AG04450 (cell line): ENCODE measurements at regions not wholly inside any gene's neighbourhood (a gene's known extent, or its start where the extent isn't known, plus 50 kb on each side); places are given as distances from the start of the nearest gene placed in this dataset.

Experiments
- CTCF ChIA-PET: fragments of 300-600, 350-600 bp; formaldehyde crosslinking; extraction: SDS; loops from one replicate; lab custom pipeline; 2022; ENCODE audit warnings: antibody characterized with exemption, inconsistent platforms; lab: Charles Lee
- POLR2A ChIA-PET: fragments of 350-600 bp; formaldehyde crosslinking; extraction: SDS; loops from one replicate; lab custom pipeline; 2021; ENCODE audit warnings: antibody characterized with exemption, inconsistent platforms; lab: Yijun Ruan, JAX
- DNase-seq: peaks from one replicate; pipeline ENCODE4 v3.0.0-alpha.2; 2011; ENCODE audit warnings: low read depth, low spot score
- H3K27ac ChIP-seq: one replicate; pipeline ENCODE4 v1.5.1; 2012; ENCODE audit warnings: low read depth, low read length, control low read depth
- H3K27me3 ChIP-seq: one replicate; pipeline ENCODE4 v1.6.0; 2012; ENCODE audit warnings: low read length; ENCODE audit not compliant: control insufficient read depth, insufficient read depth
- H3K4me3 ChIP-seq: 2 replicates; pipeline ENCODE4 v1.5.1; 2011; ENCODE audit warnings: mild to moderate bottlenecking, low read depth, low read length, control low read depth
- H3K9me3 ChIP-seq: 2 replicates; pipeline ENCODE4 v1.5.1; 2012; ENCODE audit warnings: low read length; ENCODE audit not compliant: control insufficient read depth, insufficient read depth
- TF ChIP-seq, protein P1 (sequence below): IDR thresholded peaks from 2 replicates; pipeline ENCODE4 v1.5.1; 2011; ENCODE audit warnings: low read depth, low read length, control low read depth, inconsistent platforms

DNA sequence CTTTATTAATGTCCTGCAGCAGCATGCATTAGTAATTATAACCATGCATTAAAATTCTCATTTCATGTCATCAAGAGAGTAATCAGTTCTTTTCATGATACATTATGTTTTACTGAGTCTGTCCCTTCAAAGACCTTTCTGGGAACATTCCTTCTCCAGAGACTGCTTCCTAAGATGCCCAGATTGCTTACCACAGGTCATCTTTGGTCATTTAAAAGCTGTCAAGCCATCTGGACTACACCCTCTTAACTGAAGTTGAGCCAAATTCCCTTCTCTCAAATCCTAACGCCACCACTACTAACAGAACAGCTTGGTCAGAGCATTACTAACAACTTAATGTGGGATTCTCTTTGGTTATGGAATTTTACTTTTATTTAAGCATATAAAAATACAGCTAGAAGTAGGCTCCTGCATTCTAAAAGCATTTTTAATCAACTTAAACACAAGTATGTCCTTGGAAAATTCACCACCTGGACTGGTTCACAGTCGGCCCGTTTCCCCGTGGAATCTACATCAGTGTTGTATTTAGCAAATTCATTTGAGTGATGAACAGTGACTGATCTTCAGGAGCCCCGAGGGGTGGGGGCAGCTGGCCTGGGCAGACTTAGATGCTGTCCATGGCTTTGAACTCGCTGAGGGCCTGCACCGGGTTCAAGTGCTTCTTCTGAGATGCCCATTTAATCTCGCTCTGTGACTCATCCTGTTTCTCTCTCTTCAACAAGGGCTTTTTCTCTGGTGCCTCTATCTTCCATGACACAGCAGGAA, 92.8 kb upstream of the CCDC112 start:
- no peak for DNase-seq
- TF ChIP-seq, protein P1, sequence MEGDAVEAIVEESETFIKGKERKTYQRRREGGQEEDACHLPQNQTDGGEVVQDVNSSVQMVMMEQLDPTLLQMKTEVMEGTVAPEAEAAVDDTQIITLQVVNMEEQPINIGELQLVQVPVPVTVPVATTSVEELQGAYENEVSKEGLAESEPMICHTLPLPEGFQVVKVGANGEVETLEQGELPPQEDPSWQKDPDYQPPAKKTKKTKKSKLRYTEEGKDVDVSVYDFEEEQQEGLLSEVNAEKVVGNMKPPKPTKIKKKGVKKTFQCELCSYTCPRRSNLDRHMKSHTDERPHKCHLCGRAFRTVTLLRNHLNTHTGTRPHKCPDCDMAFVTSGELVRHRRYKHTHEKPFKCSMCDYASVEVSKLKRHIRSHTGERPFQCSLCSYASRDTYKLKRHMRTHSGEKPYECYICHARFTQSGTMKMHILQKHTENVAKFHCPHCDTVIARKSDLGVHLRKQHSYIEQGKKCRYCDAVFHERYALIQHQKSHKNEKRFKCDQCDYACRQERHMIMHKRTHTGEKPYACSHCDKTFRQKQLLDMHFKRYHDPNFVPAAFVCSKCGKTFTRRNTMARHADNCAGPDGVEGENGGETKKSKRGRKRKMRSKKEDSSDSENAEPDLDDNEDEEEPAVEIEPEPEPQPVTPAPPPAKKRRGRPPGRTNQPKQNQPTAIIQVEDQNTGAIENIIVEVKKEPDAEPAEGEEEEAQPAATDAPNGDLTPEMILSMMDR, result no peak
- CTCF ChIA-PET, result no interaction called here
- POLR2A ChIA-PET, result no interaction called here
- Histone ChIP-seq H3K27ac (no peak overlapping the region), H3K4me3 (no peak overlapping the region), H3K9me3 (peaks cover 8% of the 10 kb centered on the region), H3K27me3 (no peaks in the 10 kb centered on the region)

DNA sequence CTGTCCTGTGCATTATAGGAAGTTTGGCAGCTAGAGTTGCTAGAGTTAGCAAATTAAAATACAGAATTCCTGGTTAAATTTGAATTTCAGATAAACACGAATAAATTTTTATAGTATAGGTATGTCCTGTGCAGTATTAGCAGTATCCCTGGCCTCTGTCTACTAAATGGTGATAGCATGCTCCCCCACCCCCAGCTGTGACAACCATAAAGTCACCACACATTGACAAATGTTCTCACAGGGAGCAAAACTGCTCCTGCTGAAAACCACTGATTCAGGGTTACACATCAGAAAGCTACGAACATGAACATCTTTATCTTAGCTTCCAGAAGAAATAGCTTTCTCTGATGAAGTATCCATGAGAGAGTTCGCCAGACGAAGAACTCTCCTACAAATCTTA, 91.8 kb upstream of the CCDC112 start:
- Histone ChIP-seq H3K27ac (no peak overlapping the region), H3K4me3 (no peak overlapping the region), H3K9me3 (no peaks in the 10 kb centered on the region; the same call in 1 of the 2 replicates), H3K27me3 (no peaks in the 10 kb centered on the region)
- TF ChIP-seq, protein P1, result no peak
- CTCF ChIA-PET, result no interaction called here
- DNase-seq, result no peak
- POLR2A ChIA-PET, result no interaction called here

DNA sequence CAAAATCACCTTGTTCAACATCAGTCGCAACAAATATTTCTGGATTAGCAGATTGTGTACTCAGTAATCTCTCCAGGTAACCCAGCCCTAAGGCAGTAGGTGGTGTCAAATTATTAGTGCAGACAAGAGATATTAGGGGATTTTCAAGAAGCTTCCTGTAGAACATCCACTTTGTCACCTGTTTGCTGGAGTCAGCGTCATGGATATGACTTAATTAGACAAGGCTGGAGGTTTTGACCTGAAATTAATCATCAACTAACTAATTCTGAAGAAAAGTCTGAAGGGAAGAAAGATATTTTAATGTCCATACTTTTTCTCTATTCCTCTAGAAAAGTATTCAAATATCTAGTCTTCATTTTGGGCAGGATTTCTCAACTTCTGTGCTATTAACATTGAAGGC, 91.4 kb upstream of the CCDC112 start:
- POLR2A ChIA-PET, result no interaction called here

DNA sequence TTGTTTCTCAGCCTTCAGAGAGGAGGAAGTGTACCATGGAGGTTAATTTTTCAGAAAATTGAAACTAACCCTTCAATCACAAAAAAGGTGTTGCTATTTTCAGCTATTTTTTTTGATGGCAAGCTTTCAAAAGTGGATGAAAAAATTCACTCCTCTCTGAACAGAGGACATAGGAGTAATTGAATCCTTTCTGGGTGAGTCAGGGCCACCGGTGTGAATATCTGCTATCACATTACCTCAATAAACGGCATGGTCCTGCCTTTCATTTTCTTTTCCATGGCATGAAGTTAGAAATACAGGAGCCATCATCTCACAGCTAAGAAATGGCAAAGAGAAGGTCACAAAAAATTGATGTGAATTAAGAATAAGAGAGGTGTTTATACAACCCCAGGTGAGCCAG, 90.2 kb upstream of the CCDC112 start:
- ChIA-PET POLR2A (no interaction called here), CTCF (interaction anchor here (1.0 kb wide), 1 partner anchor 9 kb away, joined by 3 read pairs; no protein-coding TSS in a partner anchor)
- TF ChIP-seq, protein P1, result no peak
- Histone ChIP-seq H3K9me3 (no peaks in the 10 kb centered on the region; the same call in 1 of the 2 replicates), H3K4me3 (no peak overlapping the region), H3K27me3 (no peaks in the 10 kb centered on the region), H3K27ac (no peak overlapping the region)
- DNase-seq, result no peak

More for the DNA sequence above, 91.4 kb upstream of the CCDC112 start:
- Histone ChIP-seq H3K9me3 (no peaks in the 10 kb centered on the region; the same call in 1 of the 2 replicates), H3K4me3 (no peak overlapping the region), H3K27me3 (no peaks in the 10 kb centered on the region), H3K27ac (no peak overlapping the region)
- no peak for DNase-seq
- CTCF ChIA-PET, result no interaction called here
- TF ChIP-seq, protein P1, result no peak
